ENCODE measurements at regions not wholly inside any gene's neighbourhood (a gene's known extent, or its start where the extent isn't known, plus 50 kb on each side); places are given as distances from the start of the nearest gene placed in this dataset.

GRCh38 chr12:31849090-31849687, 110.0 kb upstream of the RESF1 start:
- ChIA-PET POLR2A (no interaction called here), CTCF (no interaction called here)
- Mint-ChIP-seq H3K4me3 (no peak overlapping the region), H3K36me3 (peaks cover 69% of the 10 kb centered on the region), H3K9me3 (peaks cover 72% of the 10 kb centered on the region), H3K27me3 (ENCODE audit: low read depth) (peaks cover 12% of the 10 kb centered on the region), H3K27ac (no peak overlapping the region), H3K4me1 (no peaks in the 10 kb centered on the region)
- no peak for DNase-seq (ENCODE audit: low spot score)
- no peak for TF ChIP-seq ZNF219 (CRISPR knock-in tag; IDR thresholded peaks at IDR 0.05; ENCODE audit: borderline replicate concordance)
- TF ChIP-seq TCF7 (CRISPR knock-in tag; IDR thresholded peaks at IDR 0.05; ENCODE audit: low read depth), result no peak
- no peak for TF ChIP-seq MAX (CRISPR knock-in tag; IDR thresholded peaks at IDR 0.05)
- no peak for TF ChIP-seq ERG (CRISPR knock-in tag; IDR thresholded peaks at IDR 0.05)
- no peak for TF ChIP-seq ZNF671 (CRISPR knock-in tag; IDR thresholded peaks at IDR 0.05)
- no peak for TF ChIP-seq CREM (CRISPR knock-in tag; IDR thresholded peaks at IDR 0.05)
- ATAC-seq, result no peak

- Mint-ChIP-seq H3K9me3 (peaks cover 60% of the 10 kb centered on the region), H3K36me3 (peaks cover 62% of the 10 kb centered on the region), H3K27ac (no peak overlapping the region), H3K27me3 (ENCODE audit: low read depth) (peaks cover 9% of the 10 kb centered on the region), H3K4me3 (no peak overlapping the region), H3K4me1 (no peaks in the 10 kb centered on the region)
- ATAC-seq, result no peak
- ChIA-PET CTCF (no interaction called here), POLR2A (no interaction called here)
- DNase-seq (ENCODE audit: low spot score), result no peak
- TF ChIP-seq TEAD4 (CRISPR knock-in tag; IDR thresholded peaks at IDR 0.05) (no peak), GRHL2 (CRISPR knock-in tag; IDR thresholded peaks at IDR 0.05; ENCODE audit: insufficient replicate concordance, severe bottlenecking) (no peak), NFATC4 (CRISPR knock-in tag; IDR thresholded peaks at IDR 0.05) (no peak), STAT6 (CRISPR knock-in tag; conservative IDR thresholded peaks at IDR 0.05; ENCODE audit: low read depth) (no peak), SP1 (CRISPR knock-in tag; conservative IDR thresholded peaks at IDR 0.05) (no peak), ZNF263 (CRISPR knock-in tag; IDR thresholded peaks at IDR 0.05; ENCODE audit: low read depth) (no peak), ESRRA (CRISPR knock-in tag; IDR thresholded peaks at IDR 0.05; ENCODE audit: borderline replicate concordance) (no peak), NFE2L1 (CRISPR knock-in tag; IDR thresholded peaks at IDR 0.05) (no peak), FOXJ3 (CRISPR knock-in tag; IDR thresholded peaks at IDR 0.05; ENCODE audit: borderline replicate concordance) (no peak), ETV6 (CRISPR knock-in tag; IDR thresholded peaks at IDR 0.05) (no peak), SMAD4 (CRISPR knock-in tag; IDR thresholded peaks at IDR 0.05) (no peak), JAZF1 (CRISPR knock-in tag; IDR thresholded peaks at IDR 0.05) (no peak)
Measured at GRCh38 chr12:31846405-31846804, 112.8 kb upstream of the RESF1 start.

- ATAC-seq (no peak), DNase-seq (ENCODE audit: low spot score) (no peak)
- Mint-ChIP-seq H3K36me3 (peaks cover 56% of the 10 kb centered on the region), H3K27me3 (ENCODE audit: low read depth) (peaks cover 6% of the 10 kb centered on the region), H3K4me1 (no peaks in the 10 kb centered on the region), H3K9me3 (peaks cover 54% of the 10 kb centered on the region), H3K27ac (no peak overlapping the region), H3K4me3 (no peak overlapping the region)
- POLR2A ChIA-PET, result no interaction called here
- no peak for TF ChIP-seq ZNF416 (CRISPR knock-in tag; IDR thresholded peaks at IDR 0.05)
- no peak for TF ChIP-seq ZNF396 (CRISPR knock-in tag; IDR thresholded peaks at IDR 0.05; ENCODE audit: borderline replicate concordance)
- no peak for TF ChIP-seq ZBTB43 (CRISPR knock-in tag; IDR thresholded peaks at IDR 0.05)
- no peak for TF ChIP-seq TEAD1 (CRISPR knock-in tag; IDR thresholded peaks at IDR 0.05)
- no peak for TF ChIP-seq CBFB (CRISPR knock-in tag; IDR thresholded peaks at IDR 0.05; ENCODE audit: low read depth)
- CTCF ChIA-PET, result no interaction called here
Measured at GRCh38 chr12:31845613-31846322, 113.4 kb upstream of the RESF1 start.

Measured in WTC11 (cell line).